Hematopoietic multipotent progenitor cell treated with erythropoietin and hydrocortisone succinate and interleukin-3 and kit ligand, for 6 days (in vitro differentiated cells): ENCODE measurements at regions not wholly inside any gene's neighbourhood (a gene's known extent, or its start where the extent isn't known, plus 50 kb on each side); places are given as distances from the start of the nearest gene placed in this dataset.
"Not testable (repeated sequence)": the region's sequence is repeated elsewhere in the genome, so short reads cannot be mapped to it uniquely, and the experiment has no call there.

Experiments
- DNase-seq: peaks from one replicate; pipeline ENCODE4 v3.0.0-alpha.2; 2015

GRCh38 chr4:36609661-36610060, 328.2 kb downstream of the DTHD1 start:
- no peak for DNase-seq

- DNase-seq, result no peak
Measured at GRCh38 chr4:36610628-36611027, 329.2 kb downstream of the DTHD1 start.

GRCh38 chr4:36613142-36613541, 331.7 kb downstream of the DTHD1 start:
- not testable (repeated sequence) for DNase-seq

GRCh38 chr4:36614011-36614410, 332.6 kb downstream of the DTHD1 start:
- no peak for DNase-seq

GRCh38 chr4:36618102-36618501, 336.7 kb downstream of the DTHD1 start:
- DNase-seq, result no peak

GRCh38 chr4:36624030-36624429, 342.6 kb downstream of the DTHD1 start:
- no peak for DNase-seq

GRCh38 chr4:36638273-36638811, 356.9 kb downstream of the DTHD1 start:
- no peak for DNase-seq

- DNase-seq, result no peak
Measured at GRCh38 chr4:36640876-36641275, 359.5 kb downstream of the DTHD1 start.

- DNase-seq, result no peak
Measured at GRCh38 chr4:36651253-36651652, 369.8 kb downstream of the DTHD1 start.

GRCh38 chr4:36652857-36653256, 371.4 kb downstream of the DTHD1 start:
- no peak for DNase-seq

- DNase-seq, result no peak
Measured at GRCh38 chr4:36665985-36666527, 384.6 kb downstream of the DTHD1 start.

GRCh38 chr4:36675436-36675835, 394.0 kb downstream of the DTHD1 start:
- DNase-seq, result no peak

GRCh38 chr4:36676139-36677050, 395.0 kb downstream of the DTHD1 start:
- DNase-seq, result no peak

GRCh38 chr4:36677112-36677511, 395.7 kb downstream of the DTHD1 start:
- DNase-seq, result no peak

- DNase-seq, result no peak
Measured at GRCh38 chr4:36677874-36678273, 396.5 kb downstream of the DTHD1 start.

- DNase-seq, result no peak
Measured at GRCh38 chr4:36687681-36688080, 406.3 kb downstream of the DTHD1 start.

GRCh38 chr4:36692586-36692985, 411.2 kb downstream of the DTHD1 start:
- DNase-seq, result no peak

- DNase-seq, result no peak
Measured at GRCh38 chr4:36702245-36702644, 420.8 kb downstream of the DTHD1 start.

GRCh38 chr4:36704289-36704688, 422.9 kb downstream of the DTHD1 start:
- no peak for DNase-seq

GRCh38 chr4:36709991-36710390, 428.6 kb downstream of the DTHD1 start:
- no peak for DNase-seq

GRCh38 chr4:36712013-36712412, 430.6 kb downstream of the DTHD1 start:
- no peak for DNase-seq

GRCh38 chr4:36716874-36717273, 435.5 kb downstream of the DTHD1 start:
- no peak for DNase-seq

GRCh38 chr4:36719425-36719824, 438.0 kb downstream of the DTHD1 start:
- DNase-seq, result no peak

GRCh38 chr4:36722986-36723385, 441.6 kb downstream of the DTHD1 start:
- no peak for DNase-seq
